ENCODE measurements at regions not wholly inside any gene's neighbourhood (a gene's known extent, or its start where the extent isn't known, plus 50 kb on each side); places are given as distances from the start of the nearest gene placed in this dataset.

DNA sequence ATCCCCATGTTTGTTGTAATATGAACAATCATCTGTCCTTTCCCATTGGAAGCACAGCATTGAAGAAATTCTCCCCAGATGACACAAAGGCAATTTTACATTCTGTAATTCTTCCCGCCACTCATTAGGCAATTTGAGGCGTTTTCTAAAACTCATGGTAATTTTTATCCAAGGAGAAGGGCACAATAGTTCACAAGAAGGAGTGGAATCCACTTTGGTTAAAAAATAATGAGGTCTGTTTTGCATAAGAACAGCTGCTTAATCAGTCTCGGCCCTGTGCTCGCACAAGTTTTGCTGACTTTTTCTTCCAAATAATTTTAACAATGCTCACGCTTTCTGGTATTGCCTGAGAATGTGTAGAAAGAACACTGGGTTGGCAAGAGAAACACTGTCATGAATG lies 94.0 kb downstream of the CAVIN4 start:
- Histone ChIP-seq H3K9me3 (ENCODE audit: insufficient read depth, low read length) (no peaks in the 10 kb centered on the region), H3K4me2 (ENCODE audit: low read length) (no peak overlapping the region), H3K79me2 (ENCODE audit: low read length) (no peaks in the 10 kb centered on the region), H3K27me3 (ENCODE audit: low read depth, low read length) (no peaks in the 10 kb centered on the region), H3K36me3 (replicated peaks; ENCODE audit: low read depth, low read length) (no peaks in the 10 kb centered on the region), H3K9ac (ENCODE audit: low read length) (no peak overlapping the region), H2AFZ (ENCODE audit: low read depth, low read length) (no peak overlapping the region), H3K27ac (ENCODE audit: low read length) (no peak overlapping the region), H4K20me1 (ENCODE audit: insufficient read depth, low read length) (no peaks in the 10 kb centered on the region), H3K4me3 (ENCODE audit: low read length) (no peak overlapping the region), H3K4me1 (ENCODE audit: low read length) (peaks cover 12% of the 10 kb centered on the region)
- TF ChIP-seq, protein P1, sequence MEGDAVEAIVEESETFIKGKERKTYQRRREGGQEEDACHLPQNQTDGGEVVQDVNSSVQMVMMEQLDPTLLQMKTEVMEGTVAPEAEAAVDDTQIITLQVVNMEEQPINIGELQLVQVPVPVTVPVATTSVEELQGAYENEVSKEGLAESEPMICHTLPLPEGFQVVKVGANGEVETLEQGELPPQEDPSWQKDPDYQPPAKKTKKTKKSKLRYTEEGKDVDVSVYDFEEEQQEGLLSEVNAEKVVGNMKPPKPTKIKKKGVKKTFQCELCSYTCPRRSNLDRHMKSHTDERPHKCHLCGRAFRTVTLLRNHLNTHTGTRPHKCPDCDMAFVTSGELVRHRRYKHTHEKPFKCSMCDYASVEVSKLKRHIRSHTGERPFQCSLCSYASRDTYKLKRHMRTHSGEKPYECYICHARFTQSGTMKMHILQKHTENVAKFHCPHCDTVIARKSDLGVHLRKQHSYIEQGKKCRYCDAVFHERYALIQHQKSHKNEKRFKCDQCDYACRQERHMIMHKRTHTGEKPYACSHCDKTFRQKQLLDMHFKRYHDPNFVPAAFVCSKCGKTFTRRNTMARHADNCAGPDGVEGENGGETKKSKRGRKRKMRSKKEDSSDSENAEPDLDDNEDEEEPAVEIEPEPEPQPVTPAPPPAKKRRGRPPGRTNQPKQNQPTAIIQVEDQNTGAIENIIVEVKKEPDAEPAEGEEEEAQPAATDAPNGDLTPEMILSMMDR (IDR thresholded peaks at IDR 0.05; ENCODE audit: low read depth, low read length), result no peak
- no peak for TF ChIP-seq EZH2phosphoT487 (IDR thresholded peaks at IDR 0.05; ENCODE audit: low read depth)

DNA sequence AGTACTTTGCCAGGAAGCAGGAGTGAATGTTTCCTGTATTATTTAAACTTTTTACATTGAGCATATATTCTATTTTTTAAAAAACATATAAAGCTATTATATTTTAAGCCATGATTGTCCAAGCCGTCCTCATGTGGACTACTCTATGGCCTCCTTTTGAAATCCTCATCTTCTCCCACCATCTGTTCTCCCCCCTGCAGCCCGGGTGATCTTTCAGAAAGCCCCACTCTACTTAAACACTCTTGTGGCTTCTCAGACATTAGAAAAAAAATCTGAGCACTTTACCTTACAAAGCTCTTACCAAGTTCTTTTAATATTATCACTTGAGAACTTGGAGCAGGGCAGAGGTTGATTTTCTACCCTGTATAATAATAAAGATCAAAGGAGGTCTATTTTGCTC lies 95.4 kb downstream of the CAVIN4 start:
- Histone ChIP-seq H3K79me2 (ENCODE audit: low read length) (no peaks in the 10 kb centered on the region), H3K9me3 (ENCODE audit: insufficient read depth, low read length) (no peaks in the 10 kb centered on the region), H3K27ac (ENCODE audit: low read length) (no peak overlapping the region), H2AFZ (ENCODE audit: low read depth, low read length) (no peak overlapping the region), H3K27me3 (ENCODE audit: low read depth, low read length) (no peaks in the 10 kb centered on the region; the same call in 1 of the 2 replicates), H3K9ac (ENCODE audit: low read length) (no peak overlapping the region), H3K4me3 (ENCODE audit: low read length) (no peak overlapping the region), H3K4me1 (ENCODE audit: low read length) (peaks cover 12% of the 10 kb centered on the region), H3K36me3 (replicated peaks; ENCODE audit: low read depth, low read length) (no peaks in the 10 kb centered on the region), H3K4me2 (ENCODE audit: low read length) (no peak overlapping the region), H4K20me1 (ENCODE audit: insufficient read depth, low read length) (no peaks in the 10 kb centered on the region)
- no peak for TF ChIP-seq EZH2phosphoT487 (IDR thresholded peaks at IDR 0.05; ENCODE audit: low read depth)
- TF ChIP-seq, protein P1 (IDR thresholded peaks at IDR 0.05; ENCODE audit: low read depth, low read length), result no peak

DNA sequence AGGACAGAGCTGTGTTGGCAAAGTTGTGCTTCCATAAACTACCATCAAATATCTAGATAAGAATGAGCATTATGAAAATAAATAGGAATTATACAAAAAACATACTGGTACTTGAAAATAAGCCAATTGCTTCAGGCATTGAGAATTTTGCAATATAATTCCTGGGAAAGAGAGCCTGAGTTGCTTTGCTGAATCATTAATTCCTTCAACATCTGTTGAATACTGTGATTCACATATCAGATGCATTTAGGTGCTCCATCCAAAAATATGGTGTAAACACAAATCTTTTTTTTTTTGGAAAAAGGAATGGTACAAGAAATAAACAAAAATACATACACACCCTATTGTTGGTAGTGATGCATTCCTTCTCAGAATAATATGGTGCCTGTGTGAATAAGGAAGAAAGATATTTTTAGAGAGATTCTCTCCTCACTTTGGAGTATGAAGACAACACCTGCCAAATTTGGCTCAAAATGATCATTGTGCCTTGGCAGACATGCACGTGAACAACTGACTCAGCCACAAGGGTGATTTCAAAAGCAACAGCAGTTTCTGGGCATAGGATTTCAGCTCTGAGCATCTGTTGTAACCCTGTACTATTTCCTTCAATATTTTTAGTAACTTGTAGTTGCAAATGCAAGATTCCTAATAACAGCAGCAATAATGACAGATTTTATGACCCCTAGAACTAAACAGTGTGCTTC lies 96.7 kb downstream of the CAVIN4 start:
- H2AFZ ChIP-seq (ENCODE audit: low read depth, low read length), result no peak overlapping the region
- H3K9ac ChIP-seq (ENCODE audit: low read length), result no peak overlapping the region
- H3K4me2 ChIP-seq (ENCODE audit: low read length), result no peak overlapping the region
- peaks cover 12% of the 10 kb centered on the region for H3K4me1 ChIP-seq (ENCODE audit: low read length)
- H4K20me1 ChIP-seq (ENCODE audit: insufficient read depth, low read length), result no peaks in the 10 kb centered on the region
- TF ChIP-seq, protein P1 (IDR thresholded peaks at IDR 0.05; ENCODE audit: low read depth, low read length), result no peak
- TF ChIP-seq EZH2phosphoT487 (IDR thresholded peaks at IDR 0.05; ENCODE audit: low read depth), result no peak
- no peaks in the 10 kb centered on the region for H3K9me3 ChIP-seq (ENCODE audit: insufficient read depth, low read length)
- H3K27ac ChIP-seq (ENCODE audit: low read length), result no peak overlapping the region
- H3K4me3 ChIP-seq (ENCODE audit: low read length), result no peak overlapping the region
- H3K36me3 ChIP-seq (replicated peaks; ENCODE audit: low read depth, low read length), result no peaks in the 10 kb centered on the region
- H3K27me3 ChIP-seq (ENCODE audit: low read depth, low read length), result no peaks in the 10 kb centered on the region; the same call in 1 of the 2 replicates
- H3K79me2 ChIP-seq (ENCODE audit: low read length), result no peaks in the 10 kb centered on the region

DNA sequence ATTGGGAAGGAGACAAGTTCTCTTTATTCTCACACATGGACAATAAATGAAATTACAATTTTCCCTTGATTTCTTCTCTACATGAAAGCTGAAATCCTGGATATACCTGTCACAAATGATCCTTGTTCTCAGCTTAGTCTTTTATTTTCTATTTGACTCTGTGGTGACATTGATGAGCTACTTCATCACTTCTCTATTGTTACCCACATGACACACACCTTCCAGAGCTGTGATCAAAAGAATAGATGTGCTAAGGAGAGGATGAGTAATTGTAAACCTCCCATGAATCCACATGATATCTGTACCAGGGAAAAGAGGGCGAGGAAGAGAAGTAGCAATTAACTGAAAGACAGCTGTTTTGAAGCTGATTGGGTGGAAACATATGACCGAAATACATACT lies 102.0 kb downstream of the CAVIN4 start:
- Histone ChIP-seq H3K79me2 (ENCODE audit: low read length) (no peaks in the 10 kb centered on the region), H3K9ac (ENCODE audit: low read length) (no peak overlapping the region), H3K4me3 (ENCODE audit: low read length) (no peak overlapping the region), H3K9me3 (ENCODE audit: insufficient read depth, low read length) (no peaks in the 10 kb centered on the region), H3K4me2 (ENCODE audit: low read length) (no peak overlapping the region), H4K20me1 (ENCODE audit: insufficient read depth, low read length) (no peaks in the 10 kb centered on the region), H3K27ac (ENCODE audit: low read length) (no peak overlapping the region), H2AFZ (ENCODE audit: low read depth, low read length) (no peak overlapping the region), H3K36me3 (replicated peaks; ENCODE audit: low read depth, low read length) (no peaks in the 10 kb centered on the region), H3K4me1 (ENCODE audit: low read length) (no peaks in the 10 kb centered on the region), H3K27me3 (ENCODE audit: low read depth, low read length) (peaks cover 7% of the 10 kb centered on the region; the same call in 1 of the 2 replicates)
- TF ChIP-seq, protein P1 (IDR thresholded peaks at IDR 0.05; ENCODE audit: low read depth, low read length), result no peak
- TF ChIP-seq EZH2phosphoT487 (IDR thresholded peaks at IDR 0.05; ENCODE audit: low read depth), result no peak

Measured in OCI-LY3 (cell line).